ENCODE measurements at regions not wholly inside any gene's neighbourhood (a gene's known extent, or its start where the extent isn't known, plus 50 kb on each side); places are given as distances from the start of the nearest gene placed in this dataset.
"Not testable (repeated sequence)": the region's sequence is repeated elsewhere in the genome, so short reads cannot be mapped to it uniquely, and the experiment has no call there.

DNA sequence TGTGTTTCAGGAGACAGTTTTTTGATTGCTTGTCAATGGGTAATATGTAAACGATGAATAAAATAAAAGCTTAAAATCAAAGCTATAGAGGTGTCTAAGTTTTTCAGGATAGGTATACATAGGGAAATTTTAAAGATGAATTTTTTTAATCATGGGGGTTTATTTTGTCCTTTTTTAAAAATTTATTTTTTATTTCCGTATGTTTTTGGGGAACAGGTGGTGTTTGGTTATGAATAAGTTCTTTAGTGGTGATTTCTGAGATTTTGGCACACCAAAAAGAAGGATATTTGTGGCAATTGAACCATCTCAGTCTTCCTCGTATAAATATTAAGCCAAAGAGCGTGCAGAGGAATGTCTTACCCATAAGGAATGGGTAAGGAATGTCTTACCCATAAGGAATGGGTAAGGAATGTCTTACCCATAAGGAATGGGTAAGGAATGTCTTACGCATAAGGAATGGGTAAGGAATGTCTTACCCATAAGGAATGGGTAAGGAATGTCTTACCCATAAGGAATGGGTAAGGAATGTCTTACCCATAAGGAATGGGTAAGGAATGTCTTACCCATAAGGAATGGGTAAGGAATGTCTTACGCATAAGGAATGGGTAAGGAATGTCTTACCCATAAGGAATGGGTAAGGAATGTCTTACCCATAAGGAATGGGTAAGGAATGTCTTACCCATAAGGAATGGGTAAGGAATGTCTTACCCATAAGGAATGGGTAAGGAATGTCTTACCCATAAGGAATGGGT, 53.5 kb upstream of the PLCB4 start:
- DNase-seq; H3K27ac Mint-ChIP-seq; CTCF ChIA-PET; H3K4me3 Mint-ChIP-seq; H3K36me3 Mint-ChIP-seq; H3K4me1 Mint-ChIP-seq; H3K9me3 Mint-ChIP-seq (ENCODE audit: low read depth); ATAC-seq; H3K27me3 Mint-ChIP-seq: not testable (repeated sequence)

DNA sequence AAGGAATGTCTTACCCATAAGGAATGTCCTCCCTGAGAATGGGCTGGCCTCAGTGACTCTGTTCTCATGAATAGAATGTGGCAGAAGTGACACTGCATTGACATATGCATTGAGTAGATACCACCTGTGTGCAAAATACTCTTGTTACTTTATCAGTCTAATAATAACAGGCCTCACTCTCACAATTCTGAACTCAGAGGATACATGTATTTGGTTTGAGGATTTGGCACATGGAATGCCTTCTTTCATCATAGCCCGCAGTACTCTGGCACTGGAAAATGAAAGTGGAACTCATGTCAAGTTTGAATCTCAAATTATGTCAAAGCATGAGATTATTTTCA, 52.9 kb upstream of the PLCB4 start:
- DNase-seq (no peak), ATAC-seq (no peak)
- no peaks in the 10 kb centered on the region for H3K9me3 Mint-ChIP-seq (ENCODE audit: low read depth)
- no peak overlapping the region for H3K27ac Mint-ChIP-seq
- CTCF ChIA-PET: no interaction called here
- no peaks in the 10 kb centered on the region for H3K4me1 Mint-ChIP-seq
- H3K36me3 Mint-ChIP-seq: no peaks in the 10 kb centered on the region
- no peak overlapping the region for H3K4me3 Mint-ChIP-seq
- no peaks in the 10 kb centered on the region for H3K27me3 Mint-ChIP-seq

DNA sequence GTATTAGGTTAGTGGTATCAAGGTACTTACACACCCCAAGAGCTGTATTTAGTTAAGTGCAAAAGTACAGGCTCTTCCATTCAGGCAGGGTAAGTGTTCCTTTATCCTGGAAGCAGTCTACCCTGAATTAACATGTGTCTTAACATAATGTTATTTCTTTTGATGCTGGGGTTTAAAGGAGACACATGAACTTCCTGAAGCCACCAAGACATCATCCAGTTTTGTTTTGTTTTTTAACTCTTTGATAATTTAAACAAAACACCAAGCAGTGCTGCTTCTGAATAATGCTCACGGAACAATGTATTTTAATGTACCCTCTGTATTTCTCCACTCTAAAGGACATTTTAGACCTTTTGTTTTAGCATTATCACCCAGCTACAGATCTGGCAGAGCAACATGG, 50.5 kb upstream of the PLCB4 start:
- no peaks in the 10 kb centered on the region for H3K9me3 Mint-ChIP-seq (ENCODE audit: low read depth)
- no peaks in the 10 kb centered on the region for H3K36me3 Mint-ChIP-seq
- no peak overlapping the region for H3K27ac Mint-ChIP-seq
- CTCF ChIA-PET: no interaction called here
- no peak for ATAC-seq
- no peak overlapping the region for H3K4me3 Mint-ChIP-seq
- no peaks in the 10 kb centered on the region for H3K27me3 Mint-ChIP-seq
- no peaks in the 10 kb centered on the region for H3K4me1 Mint-ChIP-seq
- DNase-seq: no peak
